HG03565 (cell line): ENCODE measurements at regions not wholly inside any gene's neighbourhood (a gene's known extent, or its start where the extent isn't known, plus 50 kb on each side); places are given as distances from the start of the nearest gene placed in this dataset.

Experiments used
- ATAC-seq: cut with Tn5 transposase; IDR thresholded peaks from one replicate; pipeline ENCODE4 v1.9.1; 2021; ENCODE audit warnings: mild to moderate bottlenecking, moderate library complexity; ENCODE audit not compliant: unreplicated experiment

GRCh38 chr6:127053032-127053874, 65.2 kb upstream of the RSPO3 start:
- ATAC-seq, result no peak

GRCh38 chr6:127053875-127054235, 64.6 kb upstream of the RSPO3 start:
- no peak for ATAC-seq

GRCh38 chr6:127058027-127058426, 60.4 kb upstream of the RSPO3 start:
- no peak for ATAC-seq

GRCh38 chr6:127058936-127059335, 59.5 kb upstream of the RSPO3 start:
- no peak for ATAC-seq
